ENCODE measurements at regions not wholly inside any gene's neighbourhood (a gene's known extent, or its start where the extent isn't known, plus 50 kb on each side); places are given as distances from the start of the nearest gene placed in this dataset.

GRCh38 chr10:120121768-120122167, 229.2 kb downstream of the SEC23IP start:
- no peak for TF ChIP-seq CTCF (IDR thresholded peaks at IDR 0.05; ENCODE audit: borderline replicate concordance, control extremely low read depth, extremely low read depth, insufficient read depth, missing control alignments)
- in situ Hi-C loops (cut with MboI; ENCODE audit: low sequenced_read_pairs, unreplicated experiment), result no loop called here
- DNase-seq (ENCODE audit: low spot score), result no peak

GRCh38 chr10:120131183-120131582, 238.7 kb downstream of the SEC23IP start:
- in situ Hi-C loops (cut with MboI; ENCODE audit: low sequenced_read_pairs, unreplicated experiment), result no loop called here
- no peak for TF ChIP-seq CTCF (IDR thresholded peaks at IDR 0.05; ENCODE audit: borderline replicate concordance, control extremely low read depth, extremely low read depth, insufficient read depth, missing control alignments)
- no peak for DNase-seq (ENCODE audit: low spot score)

DNA sequence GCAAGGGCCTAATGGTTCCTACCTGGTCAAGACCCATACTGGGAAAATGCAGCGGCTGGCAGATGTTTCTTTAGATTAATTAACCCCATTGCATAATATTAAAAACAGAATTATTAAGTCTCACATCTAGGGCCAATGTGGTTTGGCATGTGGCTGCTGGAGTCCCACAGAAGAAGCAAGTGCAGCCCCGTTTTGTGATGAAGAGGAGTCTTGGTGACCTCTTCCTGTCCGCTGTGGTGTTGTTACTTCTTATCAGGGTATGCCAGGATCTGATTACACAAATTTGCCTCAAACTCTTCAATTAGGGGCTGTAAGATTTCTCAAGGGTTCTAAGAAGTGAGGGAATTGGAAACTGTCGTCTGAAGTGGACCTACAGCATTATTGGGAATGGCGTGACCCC, 240.3 kb downstream of the SEC23IP start:
- no peak for TF ChIP-seq CTCF (IDR thresholded peaks at IDR 0.05; ENCODE audit: borderline replicate concordance, control extremely low read depth, extremely low read depth, insufficient read depth, missing control alignments)
- DNase-seq (ENCODE audit: low spot score), result no peak
- in situ Hi-C loops (cut with MboI; ENCODE audit: low sequenced_read_pairs, unreplicated experiment), result no loop called here

DNA sequence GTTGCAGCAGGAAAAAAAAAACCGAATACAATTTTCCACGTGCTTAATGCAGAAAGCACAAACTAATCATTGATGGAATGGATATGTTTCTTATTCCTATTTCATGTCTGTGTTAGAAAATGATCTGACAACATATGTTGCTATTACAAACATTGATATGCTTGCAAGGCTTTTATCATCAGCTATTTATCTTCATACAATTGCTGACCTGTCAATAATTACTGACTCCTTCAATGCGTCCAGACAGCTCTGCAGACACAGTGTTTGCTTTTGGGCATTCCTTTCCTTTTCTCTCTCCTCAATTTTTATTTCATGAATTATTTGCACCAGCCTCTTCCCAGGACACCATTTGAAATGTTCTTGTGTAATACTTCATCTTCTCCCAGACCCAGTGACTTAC, 246.2 kb downstream of the SEC23IP start:
- in situ Hi-C loops (cut with MboI; ENCODE audit: low sequenced_read_pairs, unreplicated experiment), result no loop called here

DNA sequence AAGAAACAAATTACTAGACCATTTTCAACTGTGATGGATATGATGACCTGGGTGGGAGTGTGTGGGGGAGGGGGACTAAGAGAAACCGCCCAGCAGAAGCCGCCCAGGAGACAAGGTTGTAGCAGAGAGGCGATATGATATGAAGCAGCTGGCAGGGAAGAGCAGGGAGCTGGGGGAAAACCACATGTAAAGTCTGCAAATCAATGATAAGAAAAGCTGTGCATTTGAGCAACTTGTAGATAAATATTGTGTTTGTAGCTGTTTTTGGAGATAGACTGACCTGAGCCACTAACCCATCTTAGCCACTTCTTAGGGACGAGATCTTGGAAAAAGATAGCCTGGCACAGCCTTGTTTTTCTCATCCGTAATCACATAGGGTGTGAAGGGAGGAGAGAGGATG, 252.6 kb downstream of the SEC23IP start:
- in situ Hi-C loops (cut with MboI; ENCODE audit: low sequenced_read_pairs, unreplicated experiment), result no loop called here
- TF ChIP-seq CTCF (IDR thresholded peaks at IDR 0.05; ENCODE audit: borderline replicate concordance, control extremely low read depth, extremely low read depth, insufficient read depth, missing control alignments), result no peak
- no peak for DNase-seq (ENCODE audit: low spot score)

More for the DNA sequence above, 246.2 kb downstream of the SEC23IP start:
- DNase-seq (ENCODE audit: low spot score), result no peak
- no peak for TF ChIP-seq CTCF (IDR thresholded peaks at IDR 0.05; ENCODE audit: borderline replicate concordance, control extremely low read depth, extremely low read depth, insufficient read depth, missing control alignments)

DNA sequence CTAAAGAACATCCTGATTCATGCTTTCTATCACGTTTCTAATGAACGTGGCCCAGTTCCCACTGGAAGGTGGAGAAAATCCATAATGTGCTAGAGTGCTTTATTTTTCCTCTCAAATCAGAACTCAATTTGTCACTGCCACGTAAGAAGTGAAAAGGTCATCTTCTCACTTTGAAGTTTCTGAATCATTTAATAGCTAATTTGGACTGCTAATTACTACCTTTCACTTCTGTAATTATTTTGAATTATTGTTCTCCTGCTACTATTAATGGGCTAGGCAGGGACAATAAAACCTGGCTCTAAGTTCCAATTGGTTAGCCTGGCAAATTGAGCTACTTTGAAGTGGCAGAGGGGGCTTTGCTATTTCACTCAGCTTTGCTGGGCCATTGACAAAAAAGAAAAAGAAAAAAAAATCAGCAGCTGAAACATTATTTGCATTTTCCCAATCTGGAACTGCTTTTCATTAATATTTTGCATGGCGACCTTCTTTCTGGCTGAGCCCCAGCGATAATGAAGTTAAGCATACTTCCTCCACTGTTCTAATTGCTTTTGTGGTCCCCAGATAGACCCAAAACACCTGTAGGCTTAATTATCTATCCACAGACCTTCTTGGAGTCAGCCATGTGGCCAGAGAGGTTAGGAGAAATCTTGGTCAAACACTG, 264.2 kb downstream of the SEC23IP start:
- DNase-seq (ENCODE audit: low spot score), result no peak
- no peak for TF ChIP-seq CTCF (IDR thresholded peaks at IDR 0.05; ENCODE audit: borderline replicate concordance, control extremely low read depth, extremely low read depth, insufficient read depth, missing control alignments)
- in situ Hi-C loops (cut with MboI; ENCODE audit: low sequenced_read_pairs, unreplicated experiment), result no loop called here
